Uterus (tissue), 2 donors: ENCODE measurements at regions not wholly inside any gene's neighbourhood (a gene's known extent, or its start where the extent isn't known, plus 50 kb on each side); places are given as distances from the start of the nearest gene placed in this dataset.

ENCODE experiments used
- POLR2A ChIP-seq, 2 donors: fragments of 450-650 bp; IDR thresholded peaks; one replicate each; pipeline ENCODE4 v1.6.1; 2016; ENCODE audit warnings: antibody characterized with exemption in 2 of 2, mild to moderate bottlenecking in 1 of 2, moderate library complexity in 1 of 2
- TF ChIP-seq, protein P1 (sequence below), 4 experiments: fragments of 200-600 bp in 2 of 4; fragments of 450-650 bp in 2 of 4; sonication (generic) in 2 of 4; IDR thresholded peaks; one replicate each; pipeline ENCODE4 v1.5.1; 2016 to 2019; ENCODE audit warnings: antibody characterized with exemption in 4 of 4, mild to moderate bottlenecking in 2 of 4, moderate library complexity in 1 of 4

DNA sequence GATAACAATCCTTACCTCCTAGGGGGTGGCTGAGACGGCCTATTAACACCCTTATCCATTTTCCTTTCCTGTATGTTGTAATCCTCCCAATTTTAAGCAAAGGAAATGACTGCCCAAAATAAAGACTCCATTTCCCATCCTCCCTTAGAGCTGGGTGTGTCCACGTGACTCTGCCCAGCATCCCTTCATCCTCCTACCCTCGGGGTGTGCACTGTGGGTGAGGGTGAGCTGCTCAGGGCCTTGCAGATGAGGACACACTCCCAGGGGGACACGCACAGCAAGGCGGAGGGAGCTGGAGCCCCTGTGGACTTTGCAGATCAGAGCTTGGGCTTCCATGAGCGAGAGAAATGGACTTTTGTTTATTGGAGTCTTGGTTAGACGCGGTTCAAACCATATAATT lies 186.8 kb downstream of the IRF8 start:
- TF ChIP-seq, protein P1, sequence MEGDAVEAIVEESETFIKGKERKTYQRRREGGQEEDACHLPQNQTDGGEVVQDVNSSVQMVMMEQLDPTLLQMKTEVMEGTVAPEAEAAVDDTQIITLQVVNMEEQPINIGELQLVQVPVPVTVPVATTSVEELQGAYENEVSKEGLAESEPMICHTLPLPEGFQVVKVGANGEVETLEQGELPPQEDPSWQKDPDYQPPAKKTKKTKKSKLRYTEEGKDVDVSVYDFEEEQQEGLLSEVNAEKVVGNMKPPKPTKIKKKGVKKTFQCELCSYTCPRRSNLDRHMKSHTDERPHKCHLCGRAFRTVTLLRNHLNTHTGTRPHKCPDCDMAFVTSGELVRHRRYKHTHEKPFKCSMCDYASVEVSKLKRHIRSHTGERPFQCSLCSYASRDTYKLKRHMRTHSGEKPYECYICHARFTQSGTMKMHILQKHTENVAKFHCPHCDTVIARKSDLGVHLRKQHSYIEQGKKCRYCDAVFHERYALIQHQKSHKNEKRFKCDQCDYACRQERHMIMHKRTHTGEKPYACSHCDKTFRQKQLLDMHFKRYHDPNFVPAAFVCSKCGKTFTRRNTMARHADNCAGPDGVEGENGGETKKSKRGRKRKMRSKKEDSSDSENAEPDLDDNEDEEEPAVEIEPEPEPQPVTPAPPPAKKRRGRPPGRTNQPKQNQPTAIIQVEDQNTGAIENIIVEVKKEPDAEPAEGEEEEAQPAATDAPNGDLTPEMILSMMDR (IDR thresholded peaks at IDR 0.05) = no peak
- TF ChIP-seq POLR2A (IDR thresholded peaks at IDR 0.05) = no peak
